DND-41 (cell line): ENCODE measurements at regions not wholly inside any gene's neighbourhood (a gene's known extent, or its start where the extent isn't known, plus 50 kb on each side); places are given as distances from the start of the nearest gene placed in this dataset.

Experiments used
- ATAC-seq: fragments of 200-7000 bp; cut with Tn5 transposase; 3 replicates; pipeline ENCODE4 v1.9.1; 2021; ENCODE audit warnings: low read depth; ENCODE audit not compliant: insufficient read depth
- DNase-seq: peaks from one replicate; pipeline ENCODE4 v3.0.0-alpha.2; 2020
- H2AFZ ChIP-seq: 2 replicates; pipeline ENCODE4 v1.6.0; 2012; ENCODE audit warnings: low read depth, low read length
- H3K27ac ChIP-seq: 2 replicates; pipeline ENCODE4 v1.5.1; 2012; ENCODE audit warnings: low read length, inconsistent platforms
- H3K27me3 ChIP-seq: fragments of 200-600 bp; sonication (generic); 2 replicates; pipeline ENCODE4 v1.6.0; 2012; ENCODE audit warnings: low read length, mild to moderate bottlenecking, inconsistent platforms; ENCODE audit not compliant: insufficient read depth, poor library complexity
- H3K36me3 ChIP-seq: 2 replicates; pipeline ENCODE4 v1.5.1; 2012; ENCODE audit warnings: low read length, inconsistent platforms; ENCODE audit not compliant: insufficient read depth
- H3K4me1 ChIP-seq: 2 replicates; pipeline ENCODE4 v1.5.1; 2012; ENCODE audit warnings: mild to moderate bottlenecking, low read length; ENCODE audit not compliant: insufficient read depth
- H3K4me2 ChIP-seq: 2 replicates; pipeline ENCODE4 v1.6.0; 2012; ENCODE audit warnings: mild to moderate bottlenecking, moderate library complexity, low read length, inconsistent platforms; ENCODE audit not compliant: insufficient read depth
- H3K4me3 ChIP-seq, 2 experiments: fragments of 200-600 bp in 1 of 2; shearing (Covaris generic) in 1 of 2; 2 replicates each; pipeline ENCODE4 v1.5.1; 2012 to 2016; ENCODE audit warnings: inconsistent platforms in 2 of 2, low read length in 2 of 2, mild to moderate bottlenecking in 2 of 2, low read depth in 1 of 2, moderate library complexity in 1 of 2
- H3K79me2 ChIP-seq: 2 replicates; pipeline ENCODE4 v1.6.0; 2012; ENCODE audit warnings: low read length, inconsistent platforms; ENCODE audit not compliant: insufficient read depth
- H3K9ac ChIP-seq: 2 replicates; pipeline ENCODE4 v1.6.0; 2012; ENCODE audit warnings: low read depth, mild to moderate bottlenecking, inconsistent platforms, low read length, moderate library complexity
- H3K9me3 ChIP-seq: 2 replicates; pipeline ENCODE4 v1.5.1; 2012; ENCODE audit warnings: low read length, moderate library complexity, mild to moderate bottlenecking, inconsistent platforms; ENCODE audit not compliant: insufficient read depth, severe bottlenecking
- H4K20me1 ChIP-seq: 2 replicates; pipeline ENCODE4 v1.6.0; 2012; ENCODE audit warnings: low read length; ENCODE audit not compliant: insufficient read depth
- EZH2 ChIP-seq: IDR thresholded peaks from 3 replicates; pipeline ENCODE4 v1.6.1; 2012; ENCODE audit warnings: borderline replicate concordance, low read depth, mild to moderate bottlenecking, moderate library complexity, low read length, inconsistent platforms; ENCODE audit not compliant: severe bottlenecking
- TF ChIP-seq, protein P1 (sequence below): IDR thresholded peaks from 2 replicates; pipeline ENCODE4 v1.5.1; 2012; ENCODE audit warnings: borderline replicate concordance, low read length, moderate library complexity, mild to moderate bottlenecking; ENCODE audit not compliant: poor library complexity, severe bottlenecking; ENCODE audit errors: extremely low read depth

DNA sequence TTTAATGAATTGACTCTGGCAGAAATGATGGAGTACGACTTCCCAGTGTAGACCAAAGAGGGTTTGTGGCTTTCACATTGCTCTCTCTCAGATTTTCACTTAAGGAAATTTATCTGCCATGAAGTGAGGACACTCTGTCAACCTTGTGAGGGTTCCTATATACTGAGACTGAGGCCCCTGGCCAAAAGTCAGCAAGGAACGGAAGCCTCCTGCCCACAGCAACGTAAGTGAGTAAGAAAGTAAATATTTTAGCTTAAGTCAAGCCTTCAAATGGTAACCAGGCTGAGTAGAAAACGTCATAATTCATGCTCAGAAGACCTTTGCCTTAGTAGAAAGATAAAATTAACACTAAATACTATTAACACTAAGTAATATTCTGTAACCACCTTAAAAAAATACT, 1080.5 kb upstream of the ACVR2A start:
- TF ChIP-seq, protein P1, sequence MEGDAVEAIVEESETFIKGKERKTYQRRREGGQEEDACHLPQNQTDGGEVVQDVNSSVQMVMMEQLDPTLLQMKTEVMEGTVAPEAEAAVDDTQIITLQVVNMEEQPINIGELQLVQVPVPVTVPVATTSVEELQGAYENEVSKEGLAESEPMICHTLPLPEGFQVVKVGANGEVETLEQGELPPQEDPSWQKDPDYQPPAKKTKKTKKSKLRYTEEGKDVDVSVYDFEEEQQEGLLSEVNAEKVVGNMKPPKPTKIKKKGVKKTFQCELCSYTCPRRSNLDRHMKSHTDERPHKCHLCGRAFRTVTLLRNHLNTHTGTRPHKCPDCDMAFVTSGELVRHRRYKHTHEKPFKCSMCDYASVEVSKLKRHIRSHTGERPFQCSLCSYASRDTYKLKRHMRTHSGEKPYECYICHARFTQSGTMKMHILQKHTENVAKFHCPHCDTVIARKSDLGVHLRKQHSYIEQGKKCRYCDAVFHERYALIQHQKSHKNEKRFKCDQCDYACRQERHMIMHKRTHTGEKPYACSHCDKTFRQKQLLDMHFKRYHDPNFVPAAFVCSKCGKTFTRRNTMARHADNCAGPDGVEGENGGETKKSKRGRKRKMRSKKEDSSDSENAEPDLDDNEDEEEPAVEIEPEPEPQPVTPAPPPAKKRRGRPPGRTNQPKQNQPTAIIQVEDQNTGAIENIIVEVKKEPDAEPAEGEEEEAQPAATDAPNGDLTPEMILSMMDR = no peak
- TF ChIP-seq EZH2 = no peak
- DNase-seq = no peak

DNA sequence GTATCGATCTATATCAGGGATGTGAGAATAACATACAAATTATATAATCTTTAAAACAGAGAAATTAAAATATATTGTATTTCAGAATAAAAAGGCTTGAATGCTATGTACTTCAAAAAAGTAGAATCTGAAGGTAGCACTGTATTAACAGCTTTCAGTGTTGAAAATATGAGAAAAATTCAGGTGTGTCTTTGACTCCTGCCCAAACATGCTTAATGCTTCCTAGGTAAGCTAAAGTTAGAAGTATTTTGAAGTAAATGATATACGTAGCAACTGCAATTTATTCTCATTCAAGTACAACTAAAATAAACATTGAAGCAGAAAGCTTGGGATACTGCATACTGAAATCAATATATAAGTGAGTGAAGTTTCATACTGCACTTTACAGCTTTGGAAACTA, 1082.0 kb upstream of the ACVR2A start:
- H3K79me2 ChIP-seq = no peaks in the 10 kb centered on the region
- H3K4me2 ChIP-seq = no peak overlapping the region
- ATAC-seq (no peak), DNase-seq (no peak)
- TF ChIP-seq EZH2 = no peak
- TF ChIP-seq, protein P1 = no peak
- no peaks in the 10 kb centered on the region for H3K27me3 ChIP-seq
- no peaks in the 10 kb centered on the region for H3K36me3 ChIP-seq
- no peak overlapping the region for H2AFZ ChIP-seq
- H3K9me3 ChIP-seq = no peaks in the 10 kb centered on the region
- no peaks in the 10 kb centered on the region for H4K20me1 ChIP-seq
- no peak overlapping the region for H3K4me3 ChIP-seq
- no peaks in the 10 kb centered on the region for H3K4me1 ChIP-seq
- H3K27ac ChIP-seq = no peak overlapping the region
- H3K9ac ChIP-seq = no peak overlapping the region

More for the DNA sequence above, 1080.5 kb upstream of the ACVR2A start:
- Histone ChIP-seq H2AFZ (no peak overlapping the region), H4K20me1 (no peaks in the 10 kb centered on the region), H3K9ac (no peak overlapping the region), H3K27me3 (no peaks in the 10 kb centered on the region), H3K36me3 (no peaks in the 10 kb centered on the region), H3K4me1 (no peaks in the 10 kb centered on the region), H3K79me2 (no peaks in the 10 kb centered on the region), H3K27ac (no peak overlapping the region), H3K9me3 (no peaks in the 10 kb centered on the region), H3K4me2 (no peak overlapping the region), H3K4me3 (no peak overlapping the region)
- no peak for ATAC-seq

DNA sequence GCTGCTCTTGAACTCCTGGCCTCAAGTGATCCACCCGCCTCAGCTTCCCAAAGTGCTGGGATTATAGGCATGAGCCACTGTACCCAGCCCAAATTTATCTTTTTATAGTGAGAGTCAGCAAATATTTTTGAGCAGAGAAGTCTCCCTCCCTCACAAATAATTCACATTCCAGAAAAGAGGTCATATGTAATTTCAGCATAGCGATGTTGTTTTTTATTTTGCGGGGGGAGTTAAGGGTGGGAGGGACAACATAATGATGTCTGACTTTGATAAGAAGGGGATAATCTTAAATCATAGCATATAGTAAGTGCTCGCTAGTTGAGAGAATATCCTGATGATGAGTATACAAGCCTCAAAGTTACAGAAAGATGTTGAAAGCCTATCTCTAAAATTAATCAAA, 1090.2 kb upstream of the ACVR2A start:
- Histone ChIP-seq H3K27ac (no peak overlapping the region), H3K79me2 (no peaks in the 10 kb centered on the region), H3K4me2 (no peak overlapping the region), H3K9ac (no peak overlapping the region), H3K4me3 (no peak overlapping the region), H4K20me1 (no peaks in the 10 kb centered on the region), H2AFZ (no peak overlapping the region), H3K27me3 (no peaks in the 10 kb centered on the region), H3K9me3 (no peaks in the 10 kb centered on the region), H3K36me3 (no peaks in the 10 kb centered on the region), H3K4me1 (no peaks in the 10 kb centered on the region)
- no peak for DNase-seq
- no peak for ATAC-seq
- TF ChIP-seq EZH2 = no peak
- TF ChIP-seq, protein P1 = no peak

DNA sequence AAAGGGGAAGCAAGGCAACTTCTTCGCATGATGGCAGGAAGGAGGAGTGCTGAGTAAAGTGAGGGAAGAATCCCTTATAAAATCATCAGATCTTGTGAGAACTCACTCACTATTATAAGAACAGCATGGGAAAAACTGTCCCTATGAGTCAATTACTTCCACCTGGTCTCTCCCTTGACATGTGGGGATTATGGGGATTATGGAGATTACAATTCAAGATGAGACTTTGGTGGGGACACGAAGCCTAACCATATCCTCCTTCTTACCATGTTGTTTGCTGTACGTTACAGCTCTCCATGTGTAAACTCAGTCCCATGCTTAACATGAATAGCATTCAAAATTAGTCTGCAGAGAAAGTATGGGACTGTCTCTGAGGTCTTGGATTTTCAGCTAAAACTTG, 1096.8 kb upstream of the ACVR2A start:
- Histone ChIP-seq H2AFZ (no peak overlapping the region), H3K79me2 (no peaks in the 10 kb centered on the region), H3K4me1 (no peaks in the 10 kb centered on the region), H4K20me1 (no peaks in the 10 kb centered on the region), H3K9ac (no peak overlapping the region), H3K9me3 (no peaks in the 10 kb centered on the region), H3K4me3 (no peak overlapping the region), H3K27me3 (no peaks in the 10 kb centered on the region), H3K27ac (no peak overlapping the region), H3K4me2 (no peak overlapping the region), H3K36me3 (no peaks in the 10 kb centered on the region)
- TF ChIP-seq, protein P1 = no peak
- no peak for TF ChIP-seq EZH2
- no peak for DNase-seq
- ATAC-seq = no peak
